GM12891 (cell line): ENCODE measurements at regions not wholly inside any gene's neighbourhood (a gene's known extent, or its start where the extent isn't known, plus 50 kb on each side); places are given as distances from the start of the nearest gene placed in this dataset.

ENCODE experiments used
- POLR2A ChIP-seq: IDR thresholded peaks from 2 replicates; pipeline ENCODE4 v1.6.1; 2011; ENCODE audit warnings: low read depth, low read length, control low read depth
- POU2F2 ChIP-seq: IDR thresholded peaks from 2 replicates; pipeline ENCODE4 v1.6.1; 2011; ENCODE audit warnings: low read depth, mild to moderate bottlenecking, control low read depth, low read length, moderate library complexity
- TAF1 ChIP-seq: IDR thresholded peaks from 2 replicates; pipeline ENCODE4 v1.6.1; 2011; ENCODE audit warnings: low read depth, low read length, control low read depth

DNA sequence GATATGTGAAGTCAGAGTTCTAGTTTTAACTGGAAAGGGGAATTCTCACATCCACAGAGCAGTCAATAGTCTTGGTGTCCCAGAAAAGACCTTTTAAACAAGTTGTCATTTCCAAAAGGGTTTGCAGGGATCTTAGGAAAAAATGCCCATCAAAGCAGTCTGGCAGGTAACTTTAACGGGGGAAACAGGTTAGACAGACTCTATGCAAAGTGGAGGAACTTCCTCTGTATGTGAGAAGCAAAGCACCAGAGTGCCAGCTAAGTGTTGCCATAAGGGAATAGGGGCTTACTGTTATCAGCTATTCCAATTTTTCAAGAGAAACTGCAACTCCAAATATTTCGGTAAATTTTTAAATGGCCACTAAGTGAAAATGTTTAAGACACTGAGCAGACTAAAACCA, 307.9 kb upstream of the MDFIC2 start:
- TF ChIP-seq POU2F2 (no peak), TAF1 (no peak), POLR2A (no peak)
